Sigmoid colon (tissue), 6 donors: ENCODE measurements at regions not wholly inside any gene's neighbourhood (a gene's known extent, or its start where the extent isn't known, plus 50 kb on each side); places are given as distances from the start of the nearest gene placed in this dataset.
"Not testable (repeated sequence)": the region's sequence is repeated elsewhere in the genome, so short reads cannot be mapped to it uniquely, and the experiment has no call there.

Experiments used
- DNase-seq: peaks from one replicate; pipeline ENCODE4 v3.0.0-alpha.2; 2019
- H3K27ac ChIP-seq, 4 donors: fragments of 200-600 bp; sonication (generic); one replicate each; pipeline ENCODE4 v1.5.1; 2016 to 2019; ENCODE audit warnings: mild to moderate bottlenecking in 1 of 4
- H3K27me3 ChIP-seq, 3 donors: fragments of 200-600 bp; sonication (generic); one replicate each; pipeline ENCODE4 v1.5.1; 2019; ENCODE audit warnings: mild to moderate bottlenecking in 1 of 3
- H3K36me3 ChIP-seq, 4 donors: fragments of 200-600 bp; sonication (generic); one replicate each; pipeline ENCODE4 v1.5.1; 2016 to 2019
- H3K4me1 ChIP-seq, 4 donors: fragments of 200-600 bp; sonication (generic); one replicate each; pipeline ENCODE4 v1.5.1; 2017 to 2019
- H3K4me3 ChIP-seq, 4 donors: fragments of 200-600 bp; sonication (generic); one replicate each; pipeline ENCODE4 v1.5.1; 2017 to 2019; ENCODE audit warnings: mild to moderate bottlenecking in 2 of 4, moderate library complexity in 1 of 4
- H3K9me3 ChIP-seq, 4 donors: fragments of 200-600 bp in 3 of 4; sonication (generic) in 3 of 4; one replicate each; pipeline versions ENCODE4 v1.5.1 to v1.6.1; 2013 to 2019
- CTCF ChIP-seq, 4 experiments: fragments of 450-650 bp in 3 of 4; fragments of 200-600 bp in 1 of 4; IDR thresholded peaks; one replicate each; pipeline ENCODE4 v1.5.1; 2016 to 2019; ENCODE audit warnings: antibody characterized with exemption in 4 of 4, mild to moderate bottlenecking in 3 of 4, moderate library complexity in 2 of 4
- EP300 ChIP-seq, 4 donors: sonication (generic); formaldehyde crosslinking; IDR thresholded peaks; one replicate each; pipeline ENCODE4 v1.6.1; 2017; ENCODE audit warnings: antibody characterized with exemption in 4 of 4
- POLR2A ChIP-seq, 2 donors: fragments of 450-650 bp; IDR thresholded peaks; one replicate each; pipeline ENCODE4 v1.6.1; 2016; ENCODE audit warnings: antibody characterized with exemption in 2 of 2, mild to moderate bottlenecking in 2 of 2, moderate library complexity in 2 of 2
- POLR2AphosphoS5 ChIP-seq, 4 donors: sonication (generic); formaldehyde crosslinking; IDR thresholded peaks; one replicate each; pipeline ENCODE4 v1.6.1; 2017; ENCODE audit warnings: antibody characterized with exemption in 4 of 4
- WGBS, 2 donors: extraction: QIAGEN DNeasy Blood & Tissue Kit; methylation state at CpG; one replicate each; pipeline ENCODE4 v1.1.7; 2013; 5-methylcytosine and 5-hydroxymethylcytosine counted together
- intact Hi-C: fragments of 100-400 bp; cut with DNase I; formaldehyde crosslinking; loops from one replicate; pipeline ENCODE4 v1.15.1; 2023
- donor health status: healthy with polysubstance abuse.
- donor health status: healthy.

GRCh38 chr20:43357352-43357751, 100.3 kb upstream of the SRSF6 start:
- 83 to 90% methylated on average over 6 of the region's 6 CpGs for WGBS, 2 donors

GRCh38 chr20:43355610-43356009, 102.1 kb upstream of the SRSF6 start:
- no peak overlapping the region for H3K27ac ChIP-seq
- H3K36me3 ChIP-seq: no peaks in the 10 kb centered on the region
- intact Hi-C loops: no loop called here
- DNase-seq: no peak
- H3K4me1 ChIP-seq: no peaks in the 10 kb centered on the region
- H3K4me3 ChIP-seq: no peak overlapping the region
- no peak for TF ChIP-seq POLR2A (IDR thresholded peaks at IDR 0.05)
- TF ChIP-seq EP300 (IDR thresholded peaks at IDR 0.05): no peak
- TF ChIP-seq CTCF (IDR thresholded peaks at IDR 0.05): no peak
- no peak for TF ChIP-seq POLR2AphosphoS5 (IDR thresholded peaks at IDR 0.05)
- WGBS, 2 donors: 42 to 68% methylated on average over 2 of the region's 2 CpGs
- no peaks in the 10 kb centered on the region for H3K27me3 ChIP-seq
- peaks cover 0 to 2% (median under 1%) of the 10 kb centered on the region in 4 donors for H3K9me3 ChIP-seq

More at GRCh38 chr20:43357352-43357751, 100.3 kb upstream of the SRSF6 start:
- Histone ChIP-seq H3K4me1 (no peaks in the 10 kb centered on the region), H3K27me3 (no peaks in the 10 kb centered on the region), H3K9me3 (peaks cover 0 to under 1% (median 0%) of the 10 kb centered on the region in 4 donors), H3K27ac (no peak overlapping the region), H3K4me3 (no peak overlapping the region), H3K36me3 (no peaks in the 10 kb centered on the region)
- intact Hi-C loops: no loop called here
- DNase-seq: no peak
- TF ChIP-seq POLR2A (IDR thresholded peaks at IDR 0.05) (no peak), POLR2AphosphoS5 (IDR thresholded peaks at IDR 0.05) (no peak), EP300 (IDR thresholded peaks at IDR 0.05) (no peak), CTCF (IDR thresholded peaks at IDR 0.05) (no peak)

GRCh38 chr20:43352996-43353395, 104.7 kb upstream of the SRSF6 start:
- H3K4me1 ChIP-seq: no peaks in the 10 kb centered on the region
- H3K4me3 ChIP-seq: no peak overlapping the region
- WGBS, 2 donors: 90 to 93% methylated on average over 8 of the region's 8 CpGs
- no peak for TF ChIP-seq CTCF (IDR thresholded peaks at IDR 0.05)
- TF ChIP-seq POLR2AphosphoS5 (IDR thresholded peaks at IDR 0.05): no peak
- TF ChIP-seq POLR2A (IDR thresholded peaks at IDR 0.05): no peak
- no peak for TF ChIP-seq EP300 (IDR thresholded peaks at IDR 0.05)
- H3K36me3 ChIP-seq: no peaks in the 10 kb centered on the region
- DNase-seq: no peak
- H3K27me3 ChIP-seq: no peaks in the 10 kb centered on the region
- no peak overlapping the region for H3K27ac ChIP-seq
- intact Hi-C loops: no loop called here
- peaks cover 0 to 2% (median under 1%) of the 10 kb centered on the region in 4 donors for H3K9me3 ChIP-seq

GRCh38 chr20:43350694-43351093, 107.0 kb upstream of the SRSF6 start:
- intact Hi-C loops, H3K4me3 ChIP-seq: not testable (repeated sequence)

GRCh38 chr20:43349841-43350240, 107.9 kb upstream of the SRSF6 start:
- TF ChIP-seq EP300 (IDR thresholded peaks at IDR 0.05) (no peak), CTCF (IDR thresholded peaks at IDR 0.05) (no peak), POLR2A (IDR thresholded peaks at IDR 0.05) (no peak), POLR2AphosphoS5 (IDR thresholded peaks at IDR 0.05) (no peak)
- H3K4me1 ChIP-seq: no peaks in the 10 kb centered on the region
- H3K27ac ChIP-seq: no peak overlapping the region
- peaks cover 0 to 3% (median under 1%) of the 10 kb centered on the region in 4 donors for H3K9me3 ChIP-seq
- intact Hi-C loops: no loop called here
- H3K4me3 ChIP-seq: no peak overlapping the region
- no peak for DNase-seq
- no peaks in the 10 kb centered on the region for H3K27me3 ChIP-seq
- WGBS, 2 donors: 72 to 84% methylated on average over 2 of the region's 2 CpGs
- H3K36me3 ChIP-seq: no peaks in the 10 kb centered on the region

More at GRCh38 chr20:43350694-43351093, 107.0 kb upstream of the SRSF6 start:
- DNase-seq, H3K4me1 ChIP-seq, H3K9me3 ChIP-seq, H3K27ac ChIP-seq, H3K27me3 ChIP-seq, H3K36me3 ChIP-seq: not testable (repeated sequence)
- WGBS, 2 donors: 94% methylated on average over 3 of the region's 3 CpGs

- H3K9me3 ChIP-seq, intact Hi-C loops, H3K4me1 ChIP-seq: not testable (repeated sequence)
Measured at GRCh38 chr20:43347839-43348238, 109.9 kb upstream of the SRSF6 start.

More at GRCh38 chr20:43347839-43348238, 109.9 kb upstream of the SRSF6 start:
- not testable (repeated sequence) for H3K4me3 ChIP-seq, H3K36me3 ChIP-seq, H3K27ac ChIP-seq, DNase-seq, H3K27me3 ChIP-seq
- WGBS, 2 donors: 73 to 85% methylated on average over 5 of the region's 5 CpGs
